ENCODE measurements at regions not wholly inside any gene's neighbourhood (a gene's known extent, or its start where the extent isn't known, plus 50 kb on each side); places are given as distances from the start of the nearest gene placed in this dataset.
"Not testable (repeated sequence)": the region's sequence is repeated elsewhere in the genome, so short reads cannot be mapped to it uniquely, and the experiment has no call there.

- H3K36me3 ChIP-seq (ENCODE audit: insufficient read depth, low read length); H3K9me3 ChIP-seq (ENCODE audit: low read length); H3K27ac ChIP-seq (ENCODE audit: low read depth, low read length); H3K9ac ChIP-seq (ENCODE audit: low read length); H3K27me3 ChIP-seq (ENCODE audit: control insufficient read depth in 1 of 2, insufficient read depth in 2 of 2, low read length in 2 of 2); H3K4me3 ChIP-seq (ENCODE audit: low read depth in 1 of 2, low read length in 2 of 2); H3K4me1 ChIP-seq (ENCODE audit: insufficient read depth, low read length): not testable (repeated sequence)
Observed at GRCh38 chr7:76937781-76938180, 94.4 kb downstream of the SPDYE17 start.

- not testable (repeated sequence) for H3K4me3 ChIP-seq (ENCODE audit: low read depth in 1 of 2, low read length in 2 of 2); H3K9me3 ChIP-seq (ENCODE audit: low read length); H3K36me3 ChIP-seq (ENCODE audit: insufficient read depth, low read length); H3K4me1 ChIP-seq (ENCODE audit: insufficient read depth, low read length); H3K27me3 ChIP-seq (ENCODE audit: control insufficient read depth in 1 of 2, insufficient read depth in 2 of 2, low read length in 2 of 2); H3K27ac ChIP-seq (ENCODE audit: low read depth, low read length); H3K9ac ChIP-seq (ENCODE audit: low read length)
Observed at GRCh38 chr7:76937330-76937729, 94.8 kb downstream of the SPDYE17 start.

GRCh38 chr7:76936346-76936745 lies 95.8 kb downstream of the SPDYE17 start:
- H3K9ac ChIP-seq (ENCODE audit: low read length); H3K27ac ChIP-seq (ENCODE audit: low read depth, low read length); H3K4me3 ChIP-seq (ENCODE audit: low read depth in 1 of 2, low read length in 2 of 2); H3K4me1 ChIP-seq (ENCODE audit: insufficient read depth, low read length); H3K9me3 ChIP-seq (ENCODE audit: low read length); H3K36me3 ChIP-seq (ENCODE audit: insufficient read depth, low read length); H3K27me3 ChIP-seq (ENCODE audit: control insufficient read depth in 1 of 2, insufficient read depth in 2 of 2, low read length in 2 of 2): not testable (repeated sequence)

GRCh38 chr7:76934711-76935110 lies 97.5 kb downstream of the SPDYE17 start:
- not testable (repeated sequence) for H3K27ac ChIP-seq (ENCODE audit: low read depth, low read length); H3K4me1 ChIP-seq (ENCODE audit: insufficient read depth, low read length); H3K4me3 ChIP-seq (ENCODE audit: low read depth in 1 of 2, low read length in 2 of 2); H3K9ac ChIP-seq (ENCODE audit: low read length); H3K9me3 ChIP-seq (ENCODE audit: low read length); H3K27me3 ChIP-seq (ENCODE audit: control insufficient read depth in 1 of 2, insufficient read depth in 2 of 2, low read length in 2 of 2); H3K36me3 ChIP-seq (ENCODE audit: insufficient read depth, low read length)

GRCh38 chr7:76932957-76933356 lies 99.2 kb downstream of the SPDYE17 start:
- not testable (repeated sequence) for H3K27ac ChIP-seq (ENCODE audit: low read depth, low read length); H3K4me3 ChIP-seq (ENCODE audit: low read depth in 1 of 2, low read length in 2 of 2); H3K9ac ChIP-seq (ENCODE audit: low read length); H3K4me1 ChIP-seq (ENCODE audit: insufficient read depth, low read length); H3K9me3 ChIP-seq (ENCODE audit: low read length); H3K36me3 ChIP-seq (ENCODE audit: insufficient read depth, low read length); H3K27me3 ChIP-seq (ENCODE audit: control insufficient read depth in 1 of 2, insufficient read depth in 2 of 2, low read length in 2 of 2)

GRCh38 chr7:76931441-76931840 lies 100.7 kb downstream of the SPDYE17 start:
- not testable (repeated sequence) for H3K9ac ChIP-seq (ENCODE audit: low read length); H3K9me3 ChIP-seq (ENCODE audit: low read length); H3K27ac ChIP-seq (ENCODE audit: low read depth, low read length); H3K36me3 ChIP-seq (ENCODE audit: insufficient read depth, low read length); H3K4me1 ChIP-seq (ENCODE audit: insufficient read depth, low read length); H3K27me3 ChIP-seq (ENCODE audit: control insufficient read depth in 1 of 2, insufficient read depth in 2 of 2, low read length in 2 of 2); H3K4me3 ChIP-seq (ENCODE audit: low read depth in 1 of 2, low read length in 2 of 2)

GRCh38 chr7:76930416-76930815 lies 101.7 kb downstream of the SPDYE17 start:
- not testable (repeated sequence) for H3K27me3 ChIP-seq (ENCODE audit: control insufficient read depth in 1 of 2, insufficient read depth in 2 of 2, low read length in 2 of 2); H3K9me3 ChIP-seq (ENCODE audit: low read length); H3K27ac ChIP-seq (ENCODE audit: low read depth, low read length); H3K36me3 ChIP-seq (ENCODE audit: insufficient read depth, low read length); H3K4me1 ChIP-seq (ENCODE audit: insufficient read depth, low read length); H3K9ac ChIP-seq (ENCODE audit: low read length); H3K4me3 ChIP-seq (ENCODE audit: low read depth in 1 of 2, low read length in 2 of 2)

- not testable (repeated sequence) for H3K27ac ChIP-seq (ENCODE audit: low read depth, low read length); H3K9me3 ChIP-seq (ENCODE audit: low read length); H3K4me3 ChIP-seq (ENCODE audit: low read depth in 1 of 2, low read length in 2 of 2); H3K27me3 ChIP-seq (ENCODE audit: control insufficient read depth in 1 of 2, insufficient read depth in 2 of 2, low read length in 2 of 2); H3K36me3 ChIP-seq (ENCODE audit: insufficient read depth, low read length); H3K4me1 ChIP-seq (ENCODE audit: insufficient read depth, low read length); H3K9ac ChIP-seq (ENCODE audit: low read length)
Observed at GRCh38 chr7:76928751-76929150, 103.4 kb downstream of the SPDYE17 start.

- H3K36me3 ChIP-seq (ENCODE audit: insufficient read depth, low read length); H3K9ac ChIP-seq (ENCODE audit: low read length); H3K9me3 ChIP-seq (ENCODE audit: low read length); H3K27me3 ChIP-seq (ENCODE audit: control insufficient read depth in 1 of 2, insufficient read depth in 2 of 2, low read length in 2 of 2); H3K27ac ChIP-seq (ENCODE audit: low read depth, low read length); H3K4me3 ChIP-seq (ENCODE audit: low read depth in 1 of 2, low read length in 2 of 2); H3K4me1 ChIP-seq (ENCODE audit: insufficient read depth, low read length): not testable (repeated sequence)
Observed at GRCh38 chr7:76927741-76928393, 104.3 kb downstream of the SPDYE17 start.

GRCh38 chr7:76926416-76926815 lies 105.7 kb downstream of the SPDYE17 start:
- not testable (repeated sequence) for H3K36me3 ChIP-seq (ENCODE audit: insufficient read depth, low read length); H3K4me1 ChIP-seq (ENCODE audit: insufficient read depth, low read length); H3K27ac ChIP-seq (ENCODE audit: low read depth, low read length); H3K27me3 ChIP-seq (ENCODE audit: control insufficient read depth in 1 of 2, insufficient read depth in 2 of 2, low read length in 2 of 2); H3K9me3 ChIP-seq (ENCODE audit: low read length); H3K9ac ChIP-seq (ENCODE audit: low read length); H3K4me3 ChIP-seq (ENCODE audit: low read depth in 1 of 2, low read length in 2 of 2)

- H3K4me1 ChIP-seq (ENCODE audit: insufficient read depth, low read length); H3K36me3 ChIP-seq (ENCODE audit: insufficient read depth, low read length); H3K9ac ChIP-seq (ENCODE audit: low read length); H3K27ac ChIP-seq (ENCODE audit: low read depth, low read length); H3K27me3 ChIP-seq (ENCODE audit: control insufficient read depth in 1 of 2, insufficient read depth in 2 of 2, low read length in 2 of 2); H3K9me3 ChIP-seq (ENCODE audit: low read length); H3K4me3 ChIP-seq (ENCODE audit: low read depth in 1 of 2, low read length in 2 of 2): not testable (repeated sequence)
Observed at GRCh38 chr7:76924756-76925155, 107.4 kb downstream of the SPDYE17 start.

- H3K9me3 ChIP-seq (ENCODE audit: low read length) = not testable (repeated sequence)
Observed at GRCh38 chr7:76918619-76919018, 113.5 kb downstream of the SPDYE17 start.

More at GRCh38 chr7:76918619-76919018, 113.5 kb downstream of the SPDYE17 start:
- not testable (repeated sequence) for H3K9ac ChIP-seq (ENCODE audit: low read length); H3K27ac ChIP-seq (ENCODE audit: low read depth, low read length); H3K4me3 ChIP-seq (ENCODE audit: low read depth in 1 of 2, low read length in 2 of 2); H3K27me3 ChIP-seq (ENCODE audit: control insufficient read depth in 1 of 2, insufficient read depth in 2 of 2, low read length in 2 of 2); H3K4me1 ChIP-seq (ENCODE audit: insufficient read depth, low read length); H3K36me3 ChIP-seq (ENCODE audit: insufficient read depth, low read length)
